ENCODE measurements at regions not wholly inside any gene's neighbourhood (a gene's known extent, or its start where the extent isn't known, plus 50 kb on each side); places are given as distances from the start of the nearest gene placed in this dataset.
A peak's percentile ranks its signal among the peaks of the same experiment; 100 is the strongest.

DNA sequence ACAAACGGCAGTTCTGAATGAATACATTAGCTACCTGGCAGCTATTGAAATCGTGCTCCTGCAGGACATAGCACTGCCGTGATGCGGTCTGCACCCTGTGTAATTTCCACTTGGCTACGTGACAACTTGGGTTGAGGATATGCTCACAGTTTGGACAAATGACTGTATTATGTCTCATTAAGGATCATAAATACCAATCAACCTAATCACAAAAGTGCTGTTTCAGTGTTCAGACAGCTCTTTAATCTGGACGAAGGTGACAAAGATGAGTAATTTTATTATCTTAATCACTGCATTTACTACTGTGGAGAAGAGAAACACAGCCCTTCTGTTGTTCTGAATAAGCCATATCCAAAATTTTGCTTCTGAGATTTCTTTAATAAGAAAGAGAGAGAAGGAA lies 210.8 kb upstream of the PFKP start:
- no peak for TF ChIP-seq CTCF (conservative IDR thresholded peaks at IDR 0.05; ENCODE audit: low read depth)
- no peak overlapping the region for H3K27ac ChIP-seq
- CTCF ChIA-PET = no interaction called here
- POLR2A ChIA-PET (ENCODE audit: low non-redundant PET) = no interaction called here
- peak; percentile 8 for DNase-seq (ENCODE audit: low spot score)

GRCh38 chr10:2852574-2853323 lies 214.6 kb upstream of the PFKP start:
- POLR2A ChIA-PET (ENCODE audit: low non-redundant PET) = no interaction called here
- CTCF ChIA-PET = no interaction called here
- no peak for TF ChIP-seq CTCF (conservative IDR thresholded peaks at IDR 0.05; ENCODE audit: low read depth)
- H3K27ac ChIP-seq = no peak overlapping the region
- no peak for DNase-seq (ENCODE audit: low spot score)

DNA sequence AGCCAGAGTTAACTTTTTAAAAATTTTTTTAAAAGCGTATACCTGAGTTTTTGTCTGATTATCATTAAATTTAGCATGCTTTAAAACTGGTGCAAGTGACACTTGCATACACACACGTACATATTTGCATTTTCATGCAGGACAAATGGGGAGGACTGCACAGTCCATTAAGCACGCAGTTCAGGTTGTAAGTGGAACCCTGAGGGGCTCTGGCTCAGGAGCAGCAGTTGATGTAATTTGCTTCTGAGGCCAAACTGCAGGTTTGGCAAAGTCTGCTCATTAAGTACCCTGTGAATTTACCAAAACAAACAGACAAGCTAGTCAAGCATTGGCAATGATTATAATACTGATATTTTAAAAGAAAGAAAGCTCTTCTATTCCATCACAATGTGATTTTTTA lies 215.8 kb upstream of the PFKP start:
- TF ChIP-seq CTCF (conservative IDR thresholded peaks at IDR 0.05; ENCODE audit: low read depth) = no peak
- no peak for DNase-seq (ENCODE audit: low spot score)
- POLR2A ChIA-PET (ENCODE audit: low non-redundant PET) = no interaction called here
- no peak overlapping the region for H3K27ac ChIP-seq
- CTCF ChIA-PET = no interaction called here

DNA sequence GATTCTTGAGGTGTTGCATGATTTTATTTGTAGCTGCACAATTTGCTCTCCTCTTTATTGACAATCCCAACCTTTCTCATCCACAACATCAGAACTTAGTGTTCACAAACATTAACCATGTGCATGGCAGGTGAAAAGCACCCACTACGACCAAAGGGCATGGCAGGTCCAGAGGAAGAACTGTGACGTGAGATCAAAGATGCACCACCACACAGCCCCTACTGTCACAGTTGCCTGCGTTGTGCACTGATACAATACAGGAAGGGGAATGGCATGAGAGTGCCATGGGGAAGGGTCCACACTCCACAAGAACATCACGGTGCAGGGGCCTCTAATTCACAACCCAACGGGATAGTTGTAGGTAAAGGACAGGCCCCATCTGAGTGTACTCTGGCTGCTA lies 217.1 kb upstream of the PFKP start:
- CTCF ChIA-PET = no interaction called here

GRCh38 chr10:2844925-2845324 lies 222.4 kb upstream of the PFKP start:
- no peak for TF ChIP-seq CTCF (conservative IDR thresholded peaks at IDR 0.05; ENCODE audit: low read depth)
- H3K27ac ChIP-seq = no peak overlapping the region
- ChIA-PET POLR2A (ENCODE audit: low non-redundant PET) (no interaction called here), CTCF (no interaction called here)
- no peak for DNase-seq (ENCODE audit: low spot score)

More for the DNA sequence above, 217.1 kb upstream of the PFKP start:
- no peak overlapping the region for H3K27ac ChIP-seq
- no peak for DNase-seq (ENCODE audit: low spot score)
- POLR2A ChIA-PET (ENCODE audit: low non-redundant PET) = no interaction called here
- no peak for TF ChIP-seq CTCF (conservative IDR thresholded peaks at IDR 0.05; ENCODE audit: low read depth)

- no peak overlapping the region for H3K27ac ChIP-seq
- peak; percentile 28 for DNase-seq (ENCODE audit: low spot score)
- CTCF ChIA-PET = no interaction called here
- POLR2A ChIA-PET (ENCODE audit: low non-redundant PET) = no interaction called here
- TF ChIP-seq CTCF (conservative IDR thresholded peaks at IDR 0.05; ENCODE audit: low read depth) = peak; percentile 30
Measured at GRCh38 chr10:2839081-2839725, 228.1 kb upstream of the PFKP start.
